Endometrium (tissue), 2 donors: ENCODE measurements at regions not wholly inside any gene's neighbourhood (a gene's known extent, or its start where the extent isn't known, plus 50 kb on each side); places are given as distances from the start of the nearest gene placed in this dataset.

Experiments
- FAIRE-seq: peaks from 2 replicates; lab custom pipeline; 2012; peaks lifted over from hg19 to GRCh38; lab: Jason Lieb, UNC
- donor health status: control.
- donor health status: control.

- no peak for FAIRE-seq
These were observed 66.3 kb upstream of the NABP1 start for GRCh38 chr2:191611614-191612013.

GRCh38 chr2:191612496-191612895 is 65.4 kb upstream of the NABP1 start:
- no peak for FAIRE-seq

GRCh38 chr2:191614759-191615158 is 63.2 kb upstream of the NABP1 start:
- no peak for FAIRE-seq

GRCh38 chr2:191615596-191615995 is 62.3 kb upstream of the NABP1 start:
- no peak for FAIRE-seq

GRCh38 chr2:191617575-191617974 is 60.4 kb upstream of the NABP1 start:
- no peak for FAIRE-seq

GRCh38 chr2:191618046-191618780 is 59.7 kb upstream of the NABP1 start:
- FAIRE-seq, result no peak

- no peak for FAIRE-seq
These were observed 59.1 kb upstream of the NABP1 start for GRCh38 chr2:191618786-191619185.

- FAIRE-seq, result no peak
These were observed 57.8 kb upstream of the NABP1 start for GRCh38 chr2:191620144-191620543.

GRCh38 chr2:191622374-191623320 is 55.3 kb upstream of the NABP1 start:
- no peak for FAIRE-seq

- FAIRE-seq, result no peak
These were observed 52.9 kb upstream of the NABP1 start for GRCh38 chr2:191625016-191625415.

GRCh38 chr2:191625446-191625845 is 52.5 kb upstream of the NABP1 start:
- no peak for FAIRE-seq

GRCh38 chr2:191626497-191627151 is 51.3 kb upstream of the NABP1 start:
- no peak for FAIRE-seq

- no peak for FAIRE-seq
These were observed 50.4 kb upstream of the NABP1 start for GRCh38 chr2:191627518-191627917.
